IPS DF 4.7 (cell line): ENCODE measurements at regions not wholly inside any gene's neighbourhood (a gene's known extent, or its start where the extent isn't known, plus 50 kb on each side); places are given as distances from the start of the nearest gene placed in this dataset.

Experiments
- DNase-seq: peaks from one replicate; pipeline ENCODE4 v3.0.0-alpha.2; 2013; ENCODE audit warnings: low spot score; ENCODE audit errors: extremely low read depth

- no peak for DNase-seq
These were observed 343.0 kb downstream of the BCAT1 start for GRCh38 chr12:24605916-24606315.

- no peak for DNase-seq
These were observed 343.4 kb downstream of the BCAT1 start for GRCh38 chr12:24605466-24605865.

GRCh38 chr12:24603371-24603770, 345.5 kb downstream of the BCAT1 start:
- no peak for DNase-seq

- DNase-seq = no peak
These were observed 347.9 kb downstream of the BCAT1 start for GRCh38 chr12:24600996-24601395.

GRCh38 chr12:24600551-24600950, 348.4 kb downstream of the BCAT1 start:
- no peak for DNase-seq

- no peak for DNase-seq
These were observed 349.2 kb downstream of the BCAT1 start for GRCh38 chr12:24599736-24600135.

GRCh38 chr12:24597580-24597979, 351.3 kb downstream of the BCAT1 start:
- DNase-seq = no peak

GRCh38 chr12:24596768-24597388, 352.0 kb downstream of the BCAT1 start:
- peak; percentile 51 for DNase-seq

- no peak for DNase-seq
These were observed 353.2 kb downstream of the BCAT1 start for GRCh38 chr12:24595652-24596235.

- DNase-seq = no peak
These were observed 357.0 kb downstream of the BCAT1 start for GRCh38 chr12:24591715-24592440.

GRCh38 chr12:24591079-24591626, 357.7 kb downstream of the BCAT1 start:
- DNase-seq = no peak

- DNase-seq = no peak
These were observed 362.6 kb downstream of the BCAT1 start for GRCh38 chr12:24586293-24586692.

- no peak for DNase-seq
These were observed 364.7 kb downstream of the BCAT1 start for GRCh38 chr12:24584032-24584675.

- DNase-seq = no peak
These were observed 365.8 kb downstream of the BCAT1 start for GRCh38 chr12:24582954-24583601.

- no peak for DNase-seq
These were observed 374.4 kb downstream of the BCAT1 start for GRCh38 chr12:24574538-24574937.

- no peak for DNase-seq
These were observed 375.3 kb downstream of the BCAT1 start for GRCh38 chr12:24573621-24574020.

- DNase-seq = no peak
These were observed 383.6 kb downstream of the BCAT1 start for GRCh38 chr12:24565300-24565699.

- DNase-seq = no peak
These were observed 386.0 kb downstream of the BCAT1 start for GRCh38 chr12:24562771-24563431.

GRCh38 chr12:24561882-24562770, 386.8 kb downstream of the BCAT1 start:
- no peak for DNase-seq

GRCh38 chr12:24561411-24561871, 387.5 kb downstream of the BCAT1 start:
- no peak for DNase-seq
